HG03097 (cell line): ENCODE measurements at regions not wholly inside any gene's neighbourhood (a gene's known extent, or its start where the extent isn't known, plus 50 kb on each side); places are given as distances from the start of the nearest gene placed in this dataset.
"Not testable (repeated sequence)": the region's sequence is repeated elsewhere in the genome, so short reads cannot be mapped to it uniquely, and the experiment has no call there.

Source experiments
- ATAC-seq: cut with Tn5 transposase; IDR thresholded peaks from one replicate; pipeline ENCODE4 v1.9.1; 2021; ENCODE audit not compliant: unreplicated experiment, low FRiP score

- no peak for ATAC-seq
These were observed 423.5 kb upstream of the ZMIZ1 start for GRCh38 chr10:78645169-78645686.

- ATAC-seq = no peak
These were observed 422.8 kb upstream of the ZMIZ1 start for GRCh38 chr10:78645975-78646374.

- no peak for ATAC-seq
These were observed 420.4 kb upstream of the ZMIZ1 start for GRCh38 chr10:78648256-78648860.

GRCh38 chr10:78649429-78649828, 419.3 kb upstream of the ZMIZ1 start:
- no peak for ATAC-seq

GRCh38 chr10:78650122-78650521, 418.6 kb upstream of the ZMIZ1 start:
- ATAC-seq = no peak

- no peak for ATAC-seq
These were observed 417.5 kb upstream of the ZMIZ1 start for GRCh38 chr10:78651287-78651686.

GRCh38 chr10:78653555-78653954, 415.2 kb upstream of the ZMIZ1 start:
- ATAC-seq = no peak

- ATAC-seq = no peak
These were observed 414.6 kb upstream of the ZMIZ1 start for GRCh38 chr10:78654047-78654590.

GRCh38 chr10:78655979-78656378, 412.8 kb upstream of the ZMIZ1 start:
- no peak for ATAC-seq

- no peak for ATAC-seq
These were observed 412.2 kb upstream of the ZMIZ1 start for GRCh38 chr10:78656417-78657162.

- no peak for ATAC-seq
These were observed 411.5 kb upstream of the ZMIZ1 start for GRCh38 chr10:78657163-78657861.

GRCh38 chr10:78657862-78658165, 411.0 kb upstream of the ZMIZ1 start:
- no peak for ATAC-seq

- ATAC-seq = no peak
These were observed 409.8 kb upstream of the ZMIZ1 start for GRCh38 chr10:78658645-78659597.

- ATAC-seq = no peak
These were observed 409.2 kb upstream of the ZMIZ1 start for GRCh38 chr10:78659598-78659967.

- no peak for ATAC-seq
These were observed 408.2 kb upstream of the ZMIZ1 start for GRCh38 chr10:78660446-78661106.

- no peak for ATAC-seq
These were observed 405.0 kb upstream of the ZMIZ1 start for GRCh38 chr10:78663721-78664120.

GRCh38 chr10:78664929-78665553, 403.7 kb upstream of the ZMIZ1 start:
- ATAC-seq = no peak

- ATAC-seq = no peak
These were observed 395.8 kb upstream of the ZMIZ1 start for GRCh38 chr10:78672918-78673317.

- ATAC-seq = not testable (repeated sequence)
These were observed 387.6 kb upstream of the ZMIZ1 start for GRCh38 chr10:78681141-78681540.
